ENCODE measurements at regions not wholly inside any gene's neighbourhood (a gene's known extent, or its start where the extent isn't known, plus 50 kb on each side); places are given as distances from the start of the nearest gene placed in this dataset.

- peak; percentile 76 for DNase-seq (ENCODE audit: low read depth)
These were observed 169.8 kb upstream of the RAI14 start for GRCh38 chr5:34486160-34486848.

- DNase-seq (ENCODE audit: low read depth), result no peak
These were observed 169.3 kb upstream of the RAI14 start for GRCh38 chr5:34486849-34487158.

GRCh38 chr5:34487159-34487879 lies 168.8 kb upstream of the RAI14 start:
- DNase-seq (ENCODE audit: low read depth), result peak; percentile 84

- DNase-seq (ENCODE audit: low read depth), result no peak
These were observed 168.2 kb upstream of the RAI14 start for GRCh38 chr5:34487956-34488355.

- DNase-seq (ENCODE audit: low read depth), result no peak
These were observed 167.1 kb upstream of the RAI14 start for GRCh38 chr5:34488984-34489383.

GRCh38 chr5:34490506-34491250 lies 165.4 kb upstream of the RAI14 start:
- no peak for DNase-seq (ENCODE audit: low read depth)

- no peak for DNase-seq (ENCODE audit: low read depth)
These were observed 164.9 kb upstream of the RAI14 start for GRCh38 chr5:34491251-34491620.

- DNase-seq (ENCODE audit: low read depth), result no peak
These were observed 161.9 kb upstream of the RAI14 start for GRCh38 chr5:34494111-34494755.

- no peak for DNase-seq (ENCODE audit: low read depth)
These were observed 160.9 kb upstream of the RAI14 start for GRCh38 chr5:34495178-34495577.

- no peak for DNase-seq (ENCODE audit: low read depth)
These were observed 159.9 kb upstream of the RAI14 start for GRCh38 chr5:34496260-34496691.

GRCh38 chr5:34496701-34497469 lies 159.2 kb upstream of the RAI14 start:
- DNase-seq (ENCODE audit: low read depth), result no peak

GRCh38 chr5:34497470-34497808 lies 158.7 kb upstream of the RAI14 start:
- DNase-seq (ENCODE audit: low read depth), result no peak

- no peak for DNase-seq (ENCODE audit: low read depth)
These were observed 157.6 kb upstream of the RAI14 start for GRCh38 chr5:34498572-34498971.

- no peak for DNase-seq (ENCODE audit: low read depth)
These were observed 157.0 kb upstream of the RAI14 start for GRCh38 chr5:34499001-34499734.

- no peak for DNase-seq (ENCODE audit: low read depth)
These were observed 155.8 kb upstream of the RAI14 start for GRCh38 chr5:34500236-34500847.

- no peak for DNase-seq (ENCODE audit: low read depth)
These were observed 155.1 kb upstream of the RAI14 start for GRCh38 chr5:34501016-34501415.

- no peak for DNase-seq (ENCODE audit: low read depth)
These were observed 154.3 kb upstream of the RAI14 start for GRCh38 chr5:34501840-34502239.

GRCh38 chr5:34502581-34502980 lies 153.5 kb upstream of the RAI14 start:
- no peak for DNase-seq (ENCODE audit: low read depth)

- no peak for DNase-seq (ENCODE audit: low read depth)
These were observed 152.5 kb upstream of the RAI14 start for GRCh38 chr5:34503379-34504253.

- no peak for DNase-seq (ENCODE audit: low read depth)
These were observed 151.2 kb upstream of the RAI14 start for GRCh38 chr5:34504967-34505366.
